Transverse colon (tissue), 4 donors: ENCODE measurements at regions not wholly inside any gene's neighbourhood (a gene's known extent, or its start where the extent isn't known, plus 50 kb on each side); places are given as distances from the start of the nearest gene placed in this dataset.
"Not testable (repeated sequence)": the region's sequence is repeated elsewhere in the genome, so short reads cannot be mapped to it uniquely, and the experiment has no call there.

ENCODE experiments used
- EP300 ChIP-seq: sonication (generic); formaldehyde crosslinking; IDR thresholded peaks from one replicate; pipeline ENCODE4 v1.6.1; 2017; ENCODE audit warnings: antibody characterized with exemption, low read depth
- POLR2A ChIP-seq: fragments of 450-650 bp; IDR thresholded peaks from one replicate; pipeline ENCODE4 v1.6.1; 2016; ENCODE audit warnings: antibody characterized with exemption, mild to moderate bottlenecking, moderate library complexity
- POLR2AphosphoS5 ChIP-seq, 3 donors: sonication (generic); formaldehyde crosslinking; IDR thresholded peaks; one replicate each; pipeline ENCODE4 v1.6.1; 2016; ENCODE audit warnings: antibody characterized with exemption in 3 of 3
- TF ChIP-seq, protein P1 (sequence below), 5 experiments: fragments of 200-600 bp in 3 of 5; fragments of 450-650 bp in 2 of 5; sonication (generic) in 3 of 5; IDR thresholded peaks; 1 replicate in 2 of 5; 2 replicates in 3 of 5; pipeline ENCODE4 v1.5.1; 2016 to 2017; ENCODE audit warnings: antibody characterized with exemption in 5 of 5, inconsistent platforms in 3 of 5, mild to moderate bottlenecking in 2 of 5, moderate library complexity in 1 of 5

DNA sequence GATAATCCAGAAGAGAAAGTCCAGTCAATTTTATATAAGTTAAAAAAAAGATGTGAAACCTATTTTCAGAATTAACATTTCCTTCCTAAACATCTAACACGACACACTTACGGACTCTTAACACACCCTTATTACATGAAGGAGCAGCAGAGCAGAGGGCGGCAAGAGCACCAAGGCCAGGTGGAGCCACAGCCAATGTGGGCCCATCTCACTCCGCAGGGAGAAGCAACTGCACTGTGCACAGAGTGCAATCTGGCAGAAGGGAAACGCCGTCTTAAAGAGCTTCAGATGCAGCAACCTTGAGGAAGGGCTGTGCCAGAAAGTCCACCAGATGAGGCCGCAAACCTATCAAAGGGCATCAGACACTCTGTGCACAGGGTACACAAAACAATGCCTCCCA is 109.2 kb upstream of the SAMD11 start:
- TF ChIP-seq, protein P1, sequence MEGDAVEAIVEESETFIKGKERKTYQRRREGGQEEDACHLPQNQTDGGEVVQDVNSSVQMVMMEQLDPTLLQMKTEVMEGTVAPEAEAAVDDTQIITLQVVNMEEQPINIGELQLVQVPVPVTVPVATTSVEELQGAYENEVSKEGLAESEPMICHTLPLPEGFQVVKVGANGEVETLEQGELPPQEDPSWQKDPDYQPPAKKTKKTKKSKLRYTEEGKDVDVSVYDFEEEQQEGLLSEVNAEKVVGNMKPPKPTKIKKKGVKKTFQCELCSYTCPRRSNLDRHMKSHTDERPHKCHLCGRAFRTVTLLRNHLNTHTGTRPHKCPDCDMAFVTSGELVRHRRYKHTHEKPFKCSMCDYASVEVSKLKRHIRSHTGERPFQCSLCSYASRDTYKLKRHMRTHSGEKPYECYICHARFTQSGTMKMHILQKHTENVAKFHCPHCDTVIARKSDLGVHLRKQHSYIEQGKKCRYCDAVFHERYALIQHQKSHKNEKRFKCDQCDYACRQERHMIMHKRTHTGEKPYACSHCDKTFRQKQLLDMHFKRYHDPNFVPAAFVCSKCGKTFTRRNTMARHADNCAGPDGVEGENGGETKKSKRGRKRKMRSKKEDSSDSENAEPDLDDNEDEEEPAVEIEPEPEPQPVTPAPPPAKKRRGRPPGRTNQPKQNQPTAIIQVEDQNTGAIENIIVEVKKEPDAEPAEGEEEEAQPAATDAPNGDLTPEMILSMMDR (IDR thresholded peaks at IDR 0.05), result not testable (repeated sequence)
- TF ChIP-seq EP300; POLR2A; POLR2AphosphoS5 (IDR thresholded peaks at IDR 0.05): not testable (repeated sequence)
